ENCODE measurements at regions not wholly inside any gene's neighbourhood (a gene's known extent, or its start where the extent isn't known, plus 50 kb on each side); places are given as distances from the start of the nearest gene placed in this dataset.

DNA sequence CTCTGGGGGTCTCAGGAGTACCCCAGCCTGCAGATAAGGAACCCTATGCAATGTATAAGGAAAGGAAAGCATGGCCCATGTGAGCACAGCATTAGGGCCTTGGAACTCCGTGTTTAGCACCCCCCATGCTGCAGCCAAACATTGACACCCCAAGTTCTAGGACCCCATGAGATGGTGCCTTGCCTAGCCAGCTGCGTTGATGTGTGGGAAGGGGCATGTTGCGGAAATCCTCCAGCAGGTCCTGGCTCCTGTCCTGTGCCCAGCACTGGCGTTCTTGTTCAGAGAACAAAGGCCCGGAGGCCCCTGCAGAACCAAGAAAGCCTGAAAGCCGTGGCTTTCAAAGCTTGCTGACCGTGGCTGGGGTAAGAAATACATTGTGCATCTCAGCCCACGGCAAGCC is 99.4 kb upstream of the DIO3 start:
- no peak for DNase-seq

GRCh38 chr14:101462726-101463565 is 98.3 kb upstream of the DIO3 start:
- no peak for DNase-seq

- no peak for DNase-seq
These were observed 97.6 kb upstream of the DIO3 start for GRCh38 chr14:101463566-101464171.

DNA sequence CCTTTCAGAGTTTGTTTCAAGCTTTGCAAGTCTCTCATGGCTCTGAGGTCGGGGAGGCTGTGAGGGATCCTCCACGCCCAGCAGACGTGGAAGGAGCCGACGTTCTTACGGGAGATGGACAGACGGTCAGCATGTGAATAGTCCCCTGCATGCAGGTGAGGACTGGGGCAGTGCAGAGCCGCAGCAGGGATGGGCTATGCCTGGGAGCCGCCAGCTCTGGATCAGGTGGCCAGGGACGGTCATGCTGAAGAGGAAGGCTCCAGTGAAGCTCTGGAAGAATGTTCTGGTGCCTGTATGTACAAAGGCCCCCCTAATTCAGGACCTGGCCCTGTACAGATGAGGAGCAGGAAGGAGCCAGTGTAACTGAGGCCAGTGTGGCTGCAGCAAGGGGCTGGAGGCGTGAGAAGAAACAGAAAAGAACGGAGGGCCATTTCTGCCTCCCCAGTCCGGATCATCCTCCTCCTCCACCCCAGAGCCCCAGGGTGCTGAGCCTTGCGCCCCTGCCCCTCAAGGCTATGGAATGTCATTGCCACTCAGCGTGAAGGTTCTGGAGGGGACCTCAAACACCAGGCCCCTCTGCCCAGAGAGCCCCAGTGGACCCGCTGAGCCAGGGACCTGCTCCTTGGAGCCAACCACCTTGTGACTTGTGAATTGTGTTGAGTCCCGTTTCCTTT is 96.8 kb upstream of the DIO3 start:
- no peak for DNase-seq

DNA sequence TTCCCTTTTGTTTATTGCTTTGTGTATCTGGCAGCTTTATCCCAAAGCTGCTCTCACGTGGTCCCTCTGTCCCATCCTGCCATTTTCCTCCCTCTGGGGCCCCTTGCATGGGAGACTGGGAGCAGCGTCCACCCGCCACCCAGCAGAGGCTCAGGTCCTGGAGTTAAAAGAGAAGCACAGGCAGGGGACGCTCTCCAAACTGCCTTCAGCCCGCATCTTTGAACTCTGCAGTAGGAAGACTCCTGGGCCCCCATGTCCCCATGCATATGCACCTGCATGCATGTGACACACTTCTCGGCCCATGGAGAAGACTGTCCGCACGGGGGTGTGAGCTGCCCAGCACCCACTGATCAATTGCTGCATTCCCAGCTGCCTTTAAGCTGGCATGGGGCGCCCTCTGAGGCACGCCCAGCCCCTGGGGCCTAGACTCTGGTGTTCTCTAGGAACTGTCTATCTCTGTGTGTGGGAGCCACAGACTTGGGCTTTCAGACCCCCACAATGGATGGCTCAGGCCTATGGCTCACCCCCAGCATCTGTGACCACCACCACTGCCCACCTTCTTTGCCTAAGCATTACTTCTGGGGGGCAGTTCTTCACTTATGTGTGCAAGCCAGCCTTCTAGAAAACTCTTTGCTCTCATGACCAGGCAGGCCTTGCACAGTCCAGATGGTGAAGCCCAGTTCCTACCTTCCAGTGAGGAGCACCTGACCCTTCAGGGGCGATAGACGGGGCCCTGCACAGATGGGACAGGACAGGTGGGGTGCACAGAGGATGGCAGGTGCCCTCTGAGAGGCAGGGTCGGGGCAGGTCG is 96.1 kb upstream of the DIO3 start:
- no peak for DNase-seq

- no peak for DNase-seq
These were observed 95.4 kb upstream of the DIO3 start for GRCh38 chr14:101465795-101466448.

DNA sequence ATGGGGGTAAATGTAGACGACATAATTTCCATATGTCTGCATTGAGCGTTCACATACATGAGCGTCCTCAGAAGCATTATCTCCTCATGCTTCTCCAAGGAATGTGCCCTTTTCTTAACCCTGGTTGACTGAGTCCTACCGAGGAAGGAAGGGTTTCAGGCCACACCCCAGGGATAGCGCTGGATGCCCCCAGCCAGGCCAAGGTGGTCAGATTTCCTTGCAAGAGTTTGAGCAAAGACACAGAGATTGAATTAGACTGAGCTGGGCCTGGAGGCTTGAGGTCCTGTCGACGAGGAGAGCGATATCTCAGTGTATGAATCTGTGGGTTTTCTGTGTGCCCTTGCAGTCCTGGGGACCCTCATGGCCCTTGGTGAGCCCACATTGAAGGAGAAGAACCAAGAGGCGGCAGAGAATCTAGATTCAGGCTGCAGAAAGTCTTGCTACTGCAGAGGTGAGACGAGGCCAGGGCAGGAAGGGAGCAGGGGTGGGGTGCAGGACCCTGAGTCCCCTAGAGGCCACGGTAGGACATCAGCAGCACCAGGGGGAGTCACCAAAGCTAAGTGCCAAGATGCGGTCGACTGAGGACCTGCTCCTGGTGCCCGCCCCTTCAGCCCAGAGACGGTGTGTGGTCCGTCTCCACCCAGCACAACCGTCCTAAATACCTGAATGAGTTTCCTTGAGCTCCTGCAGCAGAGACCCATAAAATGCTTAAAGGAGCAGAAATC is 94.7 kb upstream of the DIO3 start:
- no peak for DNase-seq

GRCh38 chr14:101467181-101467926 is 93.9 kb upstream of the DIO3 start:
- no peak for DNase-seq

DNA sequence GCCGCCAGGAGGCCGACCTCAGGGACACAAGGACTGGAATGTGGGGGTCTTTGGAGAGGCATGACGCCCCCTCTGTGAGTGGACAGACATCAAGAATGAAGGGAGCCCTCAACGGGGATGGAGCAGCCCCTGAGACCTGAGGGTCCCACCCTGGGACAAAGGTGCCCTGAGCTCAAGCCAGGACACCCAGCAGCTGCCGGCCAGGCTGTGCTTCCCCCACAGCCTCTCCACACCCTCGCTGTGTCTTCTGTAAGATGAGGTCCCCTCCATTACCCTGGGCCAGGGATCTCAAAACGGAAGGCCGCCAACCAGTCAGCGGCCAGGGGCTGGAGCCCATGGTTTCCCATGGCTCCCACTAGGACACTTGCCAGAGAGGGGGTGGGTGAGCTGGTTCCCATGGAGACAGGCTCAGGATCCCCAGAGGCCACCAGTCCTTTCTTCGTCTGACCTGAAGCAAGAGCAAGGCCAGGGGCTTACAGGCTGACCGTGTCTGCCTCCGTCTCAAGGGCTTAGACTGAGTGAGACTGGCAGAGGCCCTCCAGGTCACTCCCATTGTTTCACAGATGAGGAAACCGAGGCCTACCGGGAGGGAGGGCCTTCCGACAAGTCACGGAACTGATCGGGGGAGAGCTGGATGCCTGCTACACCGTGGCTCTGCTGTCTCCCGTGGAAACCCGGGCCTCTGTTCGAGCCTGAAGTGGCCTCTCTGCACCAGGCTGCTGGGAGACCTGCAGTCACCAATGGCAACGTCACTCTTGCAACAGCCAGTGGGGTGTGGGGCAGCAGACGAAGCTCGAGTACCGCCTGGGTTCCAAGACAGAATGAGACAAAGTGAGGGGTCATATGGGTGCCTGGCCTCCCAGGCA is 91.7 kb upstream of the DIO3 start:
- no peak for DNase-seq

DNA sequence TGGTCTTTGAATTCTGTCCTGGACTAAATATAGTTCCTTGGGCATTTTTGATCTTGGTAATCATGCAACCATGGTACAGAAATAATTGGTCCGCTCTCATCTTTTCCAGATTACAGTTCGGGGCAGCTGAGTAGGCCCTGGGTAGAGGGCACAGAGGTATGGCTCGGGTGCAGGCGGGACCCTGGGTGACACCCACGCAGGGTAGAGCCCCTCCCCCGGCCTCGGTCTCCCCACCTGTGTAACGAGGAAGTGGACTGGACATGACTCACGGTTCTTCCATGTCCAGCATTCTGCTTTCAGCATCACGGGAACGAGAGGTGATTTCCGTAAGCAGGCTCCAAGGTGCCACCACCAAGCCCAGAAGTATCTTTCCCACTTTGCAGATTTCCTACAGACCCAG is 91.0 kb upstream of the DIO3 start:
- DNase-seq, result no peak

DNA sequence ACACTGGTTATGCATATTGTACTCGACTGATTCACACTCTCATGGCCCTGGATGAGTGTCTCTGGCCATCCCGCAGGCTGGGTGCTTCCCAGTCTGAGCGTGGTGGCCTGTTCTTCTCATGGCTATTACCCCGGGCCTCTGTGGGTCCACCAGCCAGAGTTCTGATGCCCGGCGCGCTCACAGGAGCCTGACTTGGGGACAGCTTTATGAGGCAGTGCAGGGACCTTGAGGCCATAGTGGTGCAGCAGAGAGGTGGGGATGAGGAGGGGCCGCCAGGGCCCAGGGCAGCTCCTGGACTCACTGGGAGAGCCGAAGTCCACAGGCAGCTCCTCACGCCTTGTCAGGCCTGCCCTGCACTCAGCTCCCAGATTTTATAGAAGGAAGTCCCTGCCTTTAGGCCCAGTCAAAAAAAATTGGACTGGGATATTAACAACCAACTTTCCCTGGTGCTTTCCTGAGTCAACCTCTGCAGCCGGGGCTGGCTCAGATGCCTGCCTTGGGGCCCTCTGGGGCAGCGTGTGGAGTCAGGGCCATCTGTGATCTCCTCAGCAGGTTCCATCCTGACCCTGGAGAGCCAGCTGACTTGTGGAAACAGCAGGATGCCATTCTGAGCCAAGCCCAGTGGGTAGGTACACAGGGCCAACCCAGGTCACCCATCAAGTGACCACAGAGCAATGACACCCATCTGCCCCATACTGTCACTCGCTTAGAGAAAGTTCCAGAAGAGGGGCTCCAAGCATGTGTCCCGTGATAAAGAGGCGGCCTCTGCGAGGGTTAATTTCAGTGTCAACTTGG is 89.4 kb upstream of the DIO3 start:
- no peak for DNase-seq

DNA sequence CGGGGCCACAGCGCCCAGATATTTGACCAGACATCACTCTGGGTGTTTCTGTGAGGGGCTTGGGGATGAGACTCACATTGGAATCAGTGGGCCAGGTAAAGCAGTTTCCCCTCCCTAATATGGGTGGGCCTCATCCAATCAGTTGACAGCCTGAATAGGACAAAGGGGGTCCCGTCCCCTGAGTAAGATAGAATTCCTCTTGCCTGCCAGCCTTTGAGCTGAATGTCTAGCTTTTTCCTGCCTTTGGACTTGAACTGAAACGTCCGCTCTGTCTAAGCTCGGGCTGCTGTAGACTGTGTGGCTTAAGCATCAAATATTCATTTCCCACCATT is 88.8 kb upstream of the DIO3 start:
- DNase-seq, result no peak

DNA sequence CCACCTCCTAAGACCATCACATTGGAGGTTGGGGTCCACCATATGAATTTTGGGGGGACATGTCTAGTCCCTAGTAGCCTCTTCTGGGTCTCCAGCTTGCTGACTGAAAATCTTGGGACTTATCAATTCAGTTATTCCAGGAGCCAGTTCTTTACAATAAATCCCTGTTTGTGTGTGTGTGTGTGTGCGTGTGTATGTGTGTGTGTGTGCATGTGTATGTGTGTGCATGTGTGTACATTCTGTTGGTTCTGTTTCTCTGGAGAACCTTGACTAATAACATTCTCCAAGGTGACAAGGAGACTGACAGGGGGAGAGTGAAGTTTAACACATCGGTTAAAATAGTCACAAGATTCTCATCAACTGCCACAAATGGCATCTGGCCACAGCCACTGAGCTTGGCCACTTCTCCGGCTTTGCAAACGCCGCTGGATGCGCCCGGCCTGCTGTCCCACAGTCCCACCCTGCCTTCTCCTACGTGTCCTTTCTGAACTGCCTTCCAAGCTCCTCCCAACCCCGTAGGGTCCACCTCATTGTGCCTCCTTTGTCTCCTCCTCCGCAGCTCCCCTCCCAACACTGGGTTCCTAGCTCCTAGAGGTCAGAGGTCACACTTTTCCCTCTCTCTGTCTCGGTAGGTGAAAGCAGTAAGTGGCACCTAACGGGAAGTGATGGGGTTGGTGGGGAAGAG is 88.1 kb upstream of the DIO3 start:
- DNase-seq, result no peak

- DNase-seq, result no peak
These were observed 87.3 kb upstream of the DIO3 start for GRCh38 chr14:101473795-101474562.

GRCh38 chr14:101474563-101475455 is 86.5 kb upstream of the DIO3 start:
- no peak for DNase-seq

GRCh38 chr14:101475456-101476257 is 85.6 kb upstream of the DIO3 start:
- no peak for DNase-seq
